Right lobe of liver (tissue), 4 donors: ENCODE measurements at regions not wholly inside any gene's neighbourhood (a gene's known extent, or its start where the extent isn't known, plus 50 kb on each side); places are given as distances from the start of the nearest gene placed in this dataset.

Experiments
- POLR2A ChIP-seq: fragments of 450-650 bp; IDR thresholded peaks from one replicate; pipeline ENCODE4 v1.6.1; 2017; ENCODE audit warnings: antibody characterized with exemption, mild to moderate bottlenecking
- TF ChIP-seq, protein P1 (sequence below), 4 donors: fragments of 200-600 bp in 3 of 4; fragments of 450-650 bp in 1 of 4; IDR thresholded peaks; one replicate each; pipeline versions ENCODE4 v1.5.1 to v1.8.0; 2016 to 2022; ENCODE audit warnings: antibody characterized with exemption in 4 of 4, mild to moderate bottlenecking in 2 of 4
- donor health status: DM: no; HTN: no; CAD: no.
- donor health status: DM: no; HTN: no; CAD: no.
- donor health status: DM: no; HTN: yes; CAD: no.

DNA sequence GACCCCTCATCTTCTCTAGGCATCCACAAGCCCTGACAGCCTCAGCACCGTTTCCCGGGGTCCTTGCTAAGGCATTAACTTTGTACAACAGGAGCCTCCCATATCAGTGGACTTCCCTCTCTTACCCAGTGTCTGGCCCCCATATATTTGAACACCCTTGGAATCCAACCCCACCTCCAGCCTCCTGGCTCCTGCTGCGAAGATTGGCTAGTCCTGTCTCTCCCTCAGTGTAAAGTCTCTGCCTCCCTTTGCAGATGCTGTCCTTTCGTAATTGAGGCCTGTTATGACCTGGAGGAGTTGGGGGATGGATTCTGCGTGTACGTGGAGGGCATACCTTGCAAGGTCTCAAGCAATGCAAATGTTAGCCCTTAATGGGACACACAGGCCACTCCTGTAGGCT, 413.7 kb downstream of the IRS2 start:
- TF ChIP-seq, protein P1, sequence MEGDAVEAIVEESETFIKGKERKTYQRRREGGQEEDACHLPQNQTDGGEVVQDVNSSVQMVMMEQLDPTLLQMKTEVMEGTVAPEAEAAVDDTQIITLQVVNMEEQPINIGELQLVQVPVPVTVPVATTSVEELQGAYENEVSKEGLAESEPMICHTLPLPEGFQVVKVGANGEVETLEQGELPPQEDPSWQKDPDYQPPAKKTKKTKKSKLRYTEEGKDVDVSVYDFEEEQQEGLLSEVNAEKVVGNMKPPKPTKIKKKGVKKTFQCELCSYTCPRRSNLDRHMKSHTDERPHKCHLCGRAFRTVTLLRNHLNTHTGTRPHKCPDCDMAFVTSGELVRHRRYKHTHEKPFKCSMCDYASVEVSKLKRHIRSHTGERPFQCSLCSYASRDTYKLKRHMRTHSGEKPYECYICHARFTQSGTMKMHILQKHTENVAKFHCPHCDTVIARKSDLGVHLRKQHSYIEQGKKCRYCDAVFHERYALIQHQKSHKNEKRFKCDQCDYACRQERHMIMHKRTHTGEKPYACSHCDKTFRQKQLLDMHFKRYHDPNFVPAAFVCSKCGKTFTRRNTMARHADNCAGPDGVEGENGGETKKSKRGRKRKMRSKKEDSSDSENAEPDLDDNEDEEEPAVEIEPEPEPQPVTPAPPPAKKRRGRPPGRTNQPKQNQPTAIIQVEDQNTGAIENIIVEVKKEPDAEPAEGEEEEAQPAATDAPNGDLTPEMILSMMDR (IDR thresholded peaks at IDR 0.05): no peak
- no peak for TF ChIP-seq POLR2A
